GM21423 (cell line): ENCODE measurements at regions not wholly inside any gene's neighbourhood (a gene's known extent, or its start where the extent isn't known, plus 50 kb on each side); places are given as distances from the start of the nearest gene placed in this dataset.
"Not testable (repeated sequence)": the region's sequence is repeated elsewhere in the genome, so short reads cannot be mapped to it uniquely, and the experiment has no call there.

Source experiments
- ATAC-seq: cut with Tn5 transposase; IDR thresholded peaks from one replicate; pipeline ENCODE4 v1.9.1; 2021; ENCODE audit warnings: mild to moderate bottlenecking, moderate library complexity; ENCODE audit not compliant: unreplicated experiment

GRCh38 chr5:85375525-85375924 lies 990.8 kb upstream of the EDIL3 start:
- no peak for ATAC-seq

GRCh38 chr5:85388770-85389169 lies 1004.1 kb upstream of the EDIL3 start:
- no peak for ATAC-seq

GRCh38 chr5:85392309-85392708 lies 1007.6 kb upstream of the EDIL3 start:
- ATAC-seq: not testable (repeated sequence)

- ATAC-seq: no peak
Measured at GRCh38 chr5:85395526-85395925, 1010.8 kb upstream of the EDIL3 start.

GRCh38 chr5:85397451-85397850 lies 1012.8 kb upstream of the EDIL3 start:
- no peak for ATAC-seq

- ATAC-seq: no peak
Measured at GRCh38 chr5:85428426-85428934, 1043.8 kb upstream of the EDIL3 start.

- ATAC-seq: not testable (repeated sequence)
Measured at GRCh38 chr5:85431726-85432125, 1047.0 kb upstream of the EDIL3 start.

GRCh38 chr5:85441156-85441555 lies 1056.5 kb upstream of the EDIL3 start:
- no peak for ATAC-seq

- no peak for ATAC-seq
Measured at GRCh38 chr5:85441853-85442252, 1057.2 kb upstream of the EDIL3 start.

GRCh38 chr5:85452322-85453025 lies 1067.8 kb upstream of the EDIL3 start:
- no peak for ATAC-seq

GRCh38 chr5:85453026-85453349 lies 1068.3 kb upstream of the EDIL3 start:
- no peak for ATAC-seq

GRCh38 chr5:85458319-85458718 lies 1073.6 kb upstream of the EDIL3 start:
- ATAC-seq: no peak

- ATAC-seq: no peak
Measured at GRCh38 chr5:85462957-85463356, 1078.3 kb upstream of the EDIL3 start.

GRCh38 chr5:85466423-85466822 lies 1081.7 kb upstream of the EDIL3 start:
- no peak for ATAC-seq

- no peak for ATAC-seq
Measured at GRCh38 chr5:85472749-85473148, 1088.1 kb upstream of the EDIL3 start.

- not testable (repeated sequence) for ATAC-seq
Measured at GRCh38 chr5:85475151-85475550, 1090.5 kb upstream of the EDIL3 start.

GRCh38 chr5:85476617-85477016 lies 1091.9 kb upstream of the EDIL3 start:
- no peak for ATAC-seq

- ATAC-seq: no peak
Measured at GRCh38 chr5:85479849-85480248, 1095.2 kb upstream of the EDIL3 start.

GRCh38 chr5:85484982-85485574 lies 1100.4 kb upstream of the EDIL3 start:
- ATAC-seq: no peak

GRCh38 chr5:85488295-85488694 lies 1103.6 kb upstream of the EDIL3 start:
- ATAC-seq: no peak

GRCh38 chr5:85500869-85501268 lies 1116.2 kb upstream of the EDIL3 start:
- no peak for ATAC-seq

- ATAC-seq: no peak
Measured at GRCh38 chr5:85512896-85513295, 1104.8 kb upstream of the COX7C start.

GRCh38 chr5:85515588-85515987 lies 1102.2 kb upstream of the COX7C start:
- ATAC-seq: no peak
